ENCODE measurements at regions not wholly inside any gene's neighbourhood (a gene's known extent, or its start where the extent isn't known, plus 50 kb on each side); places are given as distances from the start of the nearest gene placed in this dataset.

DNA sequence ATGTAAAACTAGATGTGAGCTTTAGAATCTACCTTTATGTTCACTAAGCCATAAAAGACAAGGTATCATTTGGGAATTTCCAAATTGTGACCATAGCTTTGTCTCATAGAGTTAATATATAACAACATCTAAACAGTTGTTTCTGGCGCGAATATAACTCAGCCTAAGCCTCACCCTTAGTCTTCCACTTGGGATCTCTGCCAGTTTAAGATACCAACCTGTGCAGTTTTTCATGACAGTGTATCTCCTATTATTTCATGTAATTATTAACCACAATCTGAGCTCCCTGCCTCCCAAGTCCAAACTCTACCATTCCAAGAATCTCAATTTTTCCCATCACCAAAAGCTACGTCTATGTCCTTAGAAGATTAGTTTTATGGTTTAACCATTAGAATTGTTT, 572.5 kb upstream of the ISX start:
- DNase-seq (ENCODE audit: low read depth): no peak
- TF ChIP-seq, protein P1, sequence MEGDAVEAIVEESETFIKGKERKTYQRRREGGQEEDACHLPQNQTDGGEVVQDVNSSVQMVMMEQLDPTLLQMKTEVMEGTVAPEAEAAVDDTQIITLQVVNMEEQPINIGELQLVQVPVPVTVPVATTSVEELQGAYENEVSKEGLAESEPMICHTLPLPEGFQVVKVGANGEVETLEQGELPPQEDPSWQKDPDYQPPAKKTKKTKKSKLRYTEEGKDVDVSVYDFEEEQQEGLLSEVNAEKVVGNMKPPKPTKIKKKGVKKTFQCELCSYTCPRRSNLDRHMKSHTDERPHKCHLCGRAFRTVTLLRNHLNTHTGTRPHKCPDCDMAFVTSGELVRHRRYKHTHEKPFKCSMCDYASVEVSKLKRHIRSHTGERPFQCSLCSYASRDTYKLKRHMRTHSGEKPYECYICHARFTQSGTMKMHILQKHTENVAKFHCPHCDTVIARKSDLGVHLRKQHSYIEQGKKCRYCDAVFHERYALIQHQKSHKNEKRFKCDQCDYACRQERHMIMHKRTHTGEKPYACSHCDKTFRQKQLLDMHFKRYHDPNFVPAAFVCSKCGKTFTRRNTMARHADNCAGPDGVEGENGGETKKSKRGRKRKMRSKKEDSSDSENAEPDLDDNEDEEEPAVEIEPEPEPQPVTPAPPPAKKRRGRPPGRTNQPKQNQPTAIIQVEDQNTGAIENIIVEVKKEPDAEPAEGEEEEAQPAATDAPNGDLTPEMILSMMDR (IDR thresholded peaks at IDR 0.05; ENCODE audit: low read length, missing control alignments): no peak
- H3K4me3 ChIP-seq (replicated peaks; ENCODE audit: low read depth, low read length): no peak overlapping the region

DNA sequence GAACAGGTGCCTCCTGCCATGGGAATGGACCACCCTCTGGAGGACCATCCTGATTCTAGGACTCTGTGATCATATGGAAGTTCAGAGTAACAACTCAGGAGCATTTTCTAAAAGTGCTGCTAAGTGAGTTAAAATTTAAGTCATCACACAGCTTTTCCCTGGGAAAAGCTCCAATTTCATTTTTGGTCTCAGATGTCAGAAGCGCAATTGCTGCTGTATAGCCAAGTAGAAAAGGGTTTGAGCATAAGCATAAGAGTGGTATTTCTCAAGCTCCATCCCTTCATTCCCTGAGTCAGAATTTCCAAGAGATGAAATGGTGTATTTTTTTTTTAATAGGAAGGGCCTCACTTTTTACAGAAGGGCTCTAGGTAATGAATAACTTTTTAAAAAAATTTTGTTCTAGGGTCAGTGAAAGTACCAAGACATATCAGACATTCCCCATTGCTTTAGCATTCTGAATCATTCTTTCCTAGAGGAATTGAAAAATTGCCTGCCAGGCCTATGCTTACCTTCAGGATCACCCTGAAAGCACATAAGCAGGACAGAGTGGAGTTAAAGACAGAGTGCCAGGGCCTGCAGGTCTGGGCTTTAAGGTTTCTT, 564.5 kb upstream of the ISX start:
- no peak for DNase-seq (ENCODE audit: low read depth)
- TF ChIP-seq, protein P1 (IDR thresholded peaks at IDR 0.05; ENCODE audit: low read length, missing control alignments): no peak
- no peak overlapping the region for H3K4me3 ChIP-seq (replicated peaks; ENCODE audit: low read depth, low read length)

DNA sequence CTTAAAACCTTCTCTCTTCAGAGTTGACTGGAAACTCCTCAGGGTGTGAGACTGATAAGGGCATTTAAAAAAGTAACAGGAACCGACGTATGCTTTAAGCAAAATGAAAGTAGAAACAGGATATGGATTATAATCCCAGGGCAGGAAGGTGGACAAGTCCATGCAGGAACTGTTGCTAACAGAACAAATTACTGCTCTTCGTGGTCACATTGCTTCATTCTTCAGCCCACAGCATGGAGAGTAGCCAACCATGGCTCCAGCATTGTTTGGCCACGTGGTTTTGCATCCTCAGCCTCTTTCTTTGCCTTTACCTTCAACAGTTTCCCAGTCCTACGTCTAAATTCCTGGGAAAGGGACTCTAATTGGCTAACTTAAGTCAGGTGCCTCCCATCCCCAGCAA, 563.1 kb upstream of the ISX start:
- DNase-seq (ENCODE audit: low read depth): no peak
- TF ChIP-seq, protein P1 (IDR thresholded peaks at IDR 0.05; ENCODE audit: low read length, missing control alignments): no peak
- H3K4me3 ChIP-seq (replicated peaks; ENCODE audit: low read depth, low read length): no peak overlapping the region

DNA sequence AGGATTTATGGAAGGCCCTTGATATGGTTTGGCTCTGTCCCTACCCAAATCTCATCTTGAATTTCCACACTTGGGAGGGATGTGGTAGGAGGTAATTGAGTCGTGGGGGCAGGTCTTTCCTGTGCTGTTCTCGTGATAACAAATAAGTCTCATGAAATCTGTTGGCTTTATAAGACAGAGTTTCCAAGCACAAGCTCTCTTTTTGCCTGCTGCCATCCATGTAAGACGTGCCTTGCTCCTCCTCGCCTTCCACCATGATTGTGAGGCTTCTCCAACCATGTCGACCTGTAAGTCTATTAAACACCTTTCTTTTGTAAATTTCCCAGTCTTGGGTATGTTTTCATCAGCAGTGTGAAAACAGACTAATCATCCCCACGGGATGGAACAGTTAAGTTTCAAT, 557.2 kb upstream of the ISX start:
- TF ChIP-seq, protein P1 (IDR thresholded peaks at IDR 0.05; ENCODE audit: low read length, missing control alignments): no peak
- no peak overlapping the region for H3K4me3 ChIP-seq (replicated peaks; ENCODE audit: low read depth, low read length)
- no peak for DNase-seq (ENCODE audit: low read depth)

DNA sequence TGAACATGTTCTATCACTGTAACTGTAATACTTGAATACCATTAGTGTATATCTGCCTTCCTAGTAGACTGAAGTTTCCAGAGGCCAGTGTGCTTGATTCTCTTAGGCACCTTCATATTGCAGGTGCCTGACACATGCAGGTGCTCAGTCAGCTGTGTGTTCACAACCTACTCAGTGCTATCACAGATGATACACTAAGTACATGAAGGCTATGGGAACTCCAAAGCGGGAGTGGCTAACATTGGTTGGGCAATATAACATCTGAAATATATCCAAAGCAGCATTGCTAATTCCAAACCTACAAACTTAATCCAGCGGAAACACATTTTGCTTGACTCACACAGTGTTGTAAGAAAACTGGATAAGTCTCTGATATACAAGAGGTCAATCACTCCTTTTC, 539.3 kb upstream of the ISX start:
- H3K4me3 ChIP-seq (replicated peaks; ENCODE audit: low read depth, low read length): no peak overlapping the region
- DNase-seq (ENCODE audit: low read depth): no peak
- TF ChIP-seq, protein P1 (IDR thresholded peaks at IDR 0.05; ENCODE audit: low read length, missing control alignments): no peak

DNA sequence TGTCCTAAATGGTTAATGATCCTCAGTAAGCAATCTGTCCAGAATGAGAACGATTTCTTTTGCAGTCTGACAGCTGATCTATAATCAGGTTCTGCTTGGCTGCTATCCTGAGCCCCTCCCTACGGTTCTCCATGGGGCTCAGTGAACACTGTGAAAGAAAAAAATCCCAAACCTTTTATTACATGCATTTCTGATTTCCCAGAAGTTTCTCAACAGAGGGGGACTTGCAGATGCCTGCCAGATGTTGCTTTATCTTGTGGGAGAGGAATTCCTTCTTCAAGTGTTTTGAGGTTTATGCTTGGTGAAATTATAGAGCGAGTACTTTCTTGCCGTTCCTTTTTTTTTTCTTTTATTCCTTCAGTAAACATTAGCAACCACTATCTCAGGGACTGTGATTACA, 531.9 kb upstream of the ISX start:
- DNase-seq (ENCODE audit: low read depth): no peak
- TF ChIP-seq, protein P1 (IDR thresholded peaks at IDR 0.05; ENCODE audit: low read length, missing control alignments): no peak
- no peak overlapping the region for H3K4me3 ChIP-seq (replicated peaks; ENCODE audit: low read depth, low read length)

DNA sequence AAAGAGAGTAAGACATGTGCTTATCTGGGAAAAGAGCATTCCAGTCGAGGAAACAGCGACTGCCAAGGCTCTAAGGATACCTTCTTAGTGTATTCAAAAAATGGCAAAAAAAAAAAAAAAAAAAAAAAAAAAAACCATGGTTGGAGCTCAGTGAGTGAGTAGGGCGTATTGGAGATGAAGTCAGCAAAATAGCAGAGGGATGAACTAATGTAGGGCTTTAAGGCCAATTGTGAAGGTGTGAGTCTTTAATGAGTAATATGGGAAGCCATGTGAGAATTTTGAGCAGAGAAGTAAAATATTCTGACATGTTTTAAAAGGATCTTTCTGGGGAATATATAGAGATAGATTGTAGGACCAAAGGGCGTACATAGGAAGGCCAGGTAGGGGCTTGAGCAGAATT, 498.6 kb upstream of the ISX start:
- no peak overlapping the region for H3K4me3 ChIP-seq (replicated peaks; ENCODE audit: low read depth, low read length)
- no peak for DNase-seq (ENCODE audit: low read depth)
- TF ChIP-seq, protein P1 (IDR thresholded peaks at IDR 0.05; ENCODE audit: low read length, missing control alignments): no peak
